GM23338 (cell line): ENCODE measurements at regions not wholly inside any gene's neighbourhood (a gene's known extent, or its start where the extent isn't known, plus 50 kb on each side); places are given as distances from the start of the nearest gene placed in this dataset.

ENCODE experiments used
- ATAC-seq: fragments of 200-7000 bp; cut with Tn5 transposase; 3 replicates; pipeline ENCODE4 v1.9.1; 2020
- DNase-seq: peaks from one replicate; pipeline ENCODE4 v3.0.0-alpha.2; 2015; ENCODE audit warnings: low spot score
- H2AFZ ChIP-seq: fragments of 200-600 bp; sonication (generic); 2 replicates; pipeline ENCODE4 v1.8.0; 2016; ENCODE audit warnings: antibody characterized with exemption, mild to moderate bottlenecking, moderate library complexity
- H3F3A ChIP-seq: fragments of 200-600 bp; sonication (generic); replicated peaks from 2 replicates; pipeline ENCODE4 v1.8.0; 2017; ENCODE audit warnings: antibody characterized with exemption, mixed run types, low read depth
- H3K27ac ChIP-seq: fragments of 200-600 bp; sonication (generic); 2 replicates; pipeline ENCODE4 v1.6.1; 2016; ENCODE audit warnings: low read depth
- H3K27me3 ChIP-seq: fragments of 200-600 bp; sonication (generic); 2 replicates; pipeline ENCODE4 v1.8.0; 2016; ENCODE audit warnings: mild to moderate bottlenecking, mixed run types, moderate library complexity; ENCODE audit not compliant: insufficient read depth
- H3K36me3 ChIP-seq: fragments of 200-600 bp; sonication (generic); 2 replicates; pipeline ENCODE4 v1.8.0; 2016; ENCODE audit warnings: mild to moderate bottlenecking; ENCODE audit not compliant: insufficient read depth
- H3K4me1 ChIP-seq: fragments of 200-600 bp; sonication (generic); 2 replicates; pipeline ENCODE4 v1.8.0; 2016; ENCODE audit warnings: mild to moderate bottlenecking, moderate library complexity; ENCODE audit not compliant: insufficient read depth
- H3K4me2 ChIP-seq: fragments of 200-600 bp; sonication (generic); 2 replicates; pipeline ENCODE4 v1.7.1; 2017; ENCODE audit warnings: mixed run types
- H3K4me3 ChIP-seq: fragments of 200-600 bp; sonication (generic); 2 replicates; pipeline ENCODE4 v1.6.1; 2016; ENCODE audit warnings: mixed run types
- H3K79me2 ChIP-seq: fragments of 200-600 bp; sonication (generic); replicated peaks from 2 replicates; pipeline ENCODE4 v1.8.0; 2017; ENCODE audit warnings: mild to moderate bottlenecking; ENCODE audit not compliant: insufficient read depth
- H3K9me2 ChIP-seq: fragments of 200-600 bp; sonication (generic); 2 replicates; pipeline ENCODE4 v1.8.0; 2017; ENCODE audit not compliant: insufficient read depth
- H4K20me1 ChIP-seq: fragments of 200-600 bp; sonication (generic); replicated peaks from 2 replicates; pipeline ENCODE4 v1.8.0; 2017; ENCODE audit warnings: mild to moderate bottlenecking; ENCODE audit not compliant: insufficient read depth
- H3K27ac Mint-ChIP-seq: 2 replicates; pipeline ENCODE4 v1.8.0; 2020; ENCODE audit warnings: inconsistent platforms, mild to moderate bottlenecking, moderate library complexity, mixed read lengths
- H3K27me3 Mint-ChIP-seq: 3 replicates; pipeline ENCODE4 v1.8.0; 2022; ENCODE audit warnings: low read depth, mild to moderate bottlenecking, moderate library complexity, mixed read lengths, inconsistent platforms; ENCODE audit not compliant: insufficient read depth, poor library complexity
- H3K36me3 Mint-ChIP-seq: 3 replicates; pipeline ENCODE4 v1.8.0; 2021; ENCODE audit warnings: low read depth, mild to moderate bottlenecking, inconsistent platforms, moderate library complexity, mixed read lengths
- H3K4me1 Mint-ChIP-seq: 3 replicates; pipeline ENCODE4 v1.8.0; 2020; ENCODE audit warnings: mild to moderate bottlenecking, inconsistent platforms, mixed read lengths
- H3K4me3 Mint-ChIP-seq: 3 replicates; pipeline ENCODE4 v1.8.0; 2021; ENCODE audit warnings: moderate library complexity, mild to moderate bottlenecking, inconsistent platforms, mixed read lengths
- H3K9me3 Mint-ChIP-seq: 3 replicates; pipeline ENCODE4 v1.8.0; 2020; ENCODE audit warnings: moderate library complexity, mild to moderate bottlenecking, inconsistent platforms, mixed read lengths
- CREB1 ChIP-seq: fragments of 250-450 bp; sonication (Bioruptor Pico); IDR thresholded peaks from 2 replicates; pipeline ENCODE4 v1.5.0; 2020; ENCODE audit warnings: low read depth, mild to moderate bottlenecking, moderate library complexity
- ETS1 ChIP-seq: IDR thresholded peaks from 2 replicates; pipeline ENCODE4 v1.6.1; 2016; ENCODE audit warnings: antibody characterized with exemption
- EZH2 ChIP-seq: fragments of 200-600 bp; sonication (generic); IDR thresholded peaks from one replicate; pipeline ENCODE4 v1.8.0; 2017; ENCODE audit warnings: antibody characterized with exemption, mild to moderate bottlenecking, low read depth; ENCODE audit not compliant: unreplicated experiment
- EZH2phosphoT487 ChIP-seq: fragments of 200-600 bp; sonication (generic); IDR thresholded peaks from one replicate; pipeline ENCODE4 v1.8.1; 2018; ENCODE audit warnings: antibody characterized with exemption; ENCODE audit not compliant: unreplicated experiment
- JUNB ChIP-seq: IDR thresholded peaks from one replicate; pipeline ENCODE4 v1.6.1; 2016; ENCODE audit warnings: antibody characterized with exemption; ENCODE audit not compliant: unreplicated experiment
- NANOG ChIP-seq: IDR thresholded peaks from 2 replicates; pipeline ENCODE4 v1.6.1; 2016; ENCODE audit warnings: antibody characterized with exemption, borderline replicate concordance
- POLR2AphosphoS5 ChIP-seq: IDR thresholded peaks from 2 replicates; pipeline ENCODE4 v1.6.1; 2016; ENCODE audit warnings: antibody characterized with exemption, low read depth
- REST ChIP-seq: IDR thresholded peaks from one replicate; pipeline ENCODE4 v1.6.1; 2018; ENCODE audit warnings: antibody characterized with exemption; ENCODE audit not compliant: unreplicated experiment
- STAT1 ChIP-seq: IDR thresholded peaks from one replicate; pipeline ENCODE4 v1.6.1; 2016; ENCODE audit warnings: antibody characterized with exemption; ENCODE audit not compliant: unreplicated experiment
- ZNF331 ChIP-seq: fragments of 250-450 bp; sonication (Bioruptor Pico); IDR thresholded peaks from 2 replicates; pipeline ENCODE4 v1.5.0; 2020; ENCODE audit warnings: low read depth, mild to moderate bottlenecking, moderate library complexity
- TF ChIP-seq, protein P1 (sequence below), 2 experiments: fragments of 200-600 bp in 1 of 2; sonication (generic) in 1 of 2; conservative IDR thresholded peaks; 2 replicates each; pipeline versions ENCODE4 v1.5.1 to v1.6.1; 2016 to 2017; ENCODE audit warnings: antibody characterized with exemption in 2 of 2, low read depth in 2 of 2, mild to moderate bottlenecking in 2 of 2, moderate library complexity in 1 of 2

DNA sequence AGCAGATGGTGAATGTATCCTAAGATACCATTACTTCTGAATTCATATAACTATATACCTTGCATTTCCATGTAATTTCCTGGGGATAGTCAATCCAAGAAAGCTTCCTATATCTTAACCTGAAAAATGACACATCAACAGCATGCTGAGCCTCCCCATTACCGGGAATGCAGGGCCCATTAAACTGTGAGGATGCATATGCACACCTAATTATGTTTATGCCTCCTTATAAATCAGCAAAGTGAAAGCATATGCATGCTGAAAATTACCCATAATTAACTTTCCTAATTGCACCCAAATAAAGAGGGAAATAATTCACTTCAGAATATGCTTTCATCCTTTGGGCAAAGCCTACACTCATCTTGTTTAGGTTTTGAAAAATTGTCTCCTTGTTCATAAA lies 663.0 kb downstream of the KCNA4 start:
- no peaks in the 10 kb centered on the region for H3K79me2 ChIP-seq
- no peak overlapping the region for H2AFZ ChIP-seq
- Mint-ChIP-seq H3K27ac (no peak overlapping the region), H3K4me3 (no peak overlapping the region), H3K36me3 (no peaks in the 10 kb centered on the region), H3K9me3 (peaks cover 7% of the 10 kb centered on the region; the same call in 2 of the 3 replicates), H3K27me3 (no peaks in the 10 kb centered on the region), H3K4me1 (peaks cover 31% of the 10 kb centered on the region)
- no peaks in the 10 kb centered on the region for H3K36me3 ChIP-seq
- TF ChIP-seq CREB1 (no peak), NANOG (no peak), POLR2AphosphoS5 (no peak), EZH2 (no peak), STAT1 (no peak), REST (no peak), ZNF331 (CRISPR knock-in tag) (no peak), EZH2phosphoT487 (no peak)
- TF ChIP-seq, protein P1, sequence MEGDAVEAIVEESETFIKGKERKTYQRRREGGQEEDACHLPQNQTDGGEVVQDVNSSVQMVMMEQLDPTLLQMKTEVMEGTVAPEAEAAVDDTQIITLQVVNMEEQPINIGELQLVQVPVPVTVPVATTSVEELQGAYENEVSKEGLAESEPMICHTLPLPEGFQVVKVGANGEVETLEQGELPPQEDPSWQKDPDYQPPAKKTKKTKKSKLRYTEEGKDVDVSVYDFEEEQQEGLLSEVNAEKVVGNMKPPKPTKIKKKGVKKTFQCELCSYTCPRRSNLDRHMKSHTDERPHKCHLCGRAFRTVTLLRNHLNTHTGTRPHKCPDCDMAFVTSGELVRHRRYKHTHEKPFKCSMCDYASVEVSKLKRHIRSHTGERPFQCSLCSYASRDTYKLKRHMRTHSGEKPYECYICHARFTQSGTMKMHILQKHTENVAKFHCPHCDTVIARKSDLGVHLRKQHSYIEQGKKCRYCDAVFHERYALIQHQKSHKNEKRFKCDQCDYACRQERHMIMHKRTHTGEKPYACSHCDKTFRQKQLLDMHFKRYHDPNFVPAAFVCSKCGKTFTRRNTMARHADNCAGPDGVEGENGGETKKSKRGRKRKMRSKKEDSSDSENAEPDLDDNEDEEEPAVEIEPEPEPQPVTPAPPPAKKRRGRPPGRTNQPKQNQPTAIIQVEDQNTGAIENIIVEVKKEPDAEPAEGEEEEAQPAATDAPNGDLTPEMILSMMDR (conservative IDR thresholded peaks at IDR 0.05; ENCODE audit: low read depth in 2 of 2), result no peak
- H3K27me3 ChIP-seq, result no peaks in the 10 kb centered on the region
- no peaks in the 10 kb centered on the region for H4K20me1 ChIP-seq
- no peak for ATAC-seq
- H3K27ac ChIP-seq, result no peak overlapping the region
- DNase-seq, result no peak
- H3K9me2 ChIP-seq, result no peaks in the 10 kb centered on the region
- no peak overlapping the region for H3K4me3 ChIP-seq
- no peaks in the 10 kb centered on the region for H3F3A ChIP-seq
- H3K4me1 ChIP-seq, result peaks cover 30% of the 10 kb centered on the region
- no peak overlapping the region for H3K4me2 ChIP-seq

DNA sequence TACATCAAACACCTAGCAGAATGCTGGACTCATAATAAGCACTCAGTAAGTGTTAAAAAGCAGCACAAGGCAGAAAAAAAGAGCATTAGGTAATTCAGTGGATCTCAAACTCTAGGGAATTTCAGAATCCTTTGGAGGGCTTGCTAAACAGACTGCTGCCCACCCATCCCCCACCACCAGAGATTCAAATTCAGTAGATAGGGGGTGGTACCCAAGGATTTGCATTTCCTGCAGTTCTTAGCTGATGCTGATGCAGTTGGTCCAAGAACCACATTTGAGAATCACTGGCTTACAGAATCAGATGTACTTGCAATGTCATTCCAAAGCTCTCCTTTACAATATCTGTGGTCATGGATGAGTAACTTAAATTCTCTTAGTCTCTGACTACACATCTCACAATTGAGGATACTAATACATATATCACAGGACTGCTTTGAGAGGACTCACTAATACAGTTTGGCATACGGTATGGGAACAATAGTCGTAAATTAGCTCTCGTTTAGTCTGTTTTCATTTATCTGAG lies 664.5 kb downstream of the KCNA4 start:
- Mint-ChIP-seq H3K4me3 (no peak overlapping the region; the same call in 2 of the 3 replicates), H3K4me1 (peaks cover 31% of the 10 kb centered on the region), H3K27me3 (no peaks in the 10 kb centered on the region), H3K9me3 (peaks cover 7% of the 10 kb centered on the region; the same call in 2 of the 3 replicates), H3K27ac (no peak overlapping the region), H3K36me3 (no peaks in the 10 kb centered on the region)
- no peak overlapping the region for H3K4me3 ChIP-seq
- DNase-seq (peak; percentile 68), ATAC-seq (peak; percentile 60)
- H3K27me3 ChIP-seq, result no peaks in the 10 kb centered on the region
- H2AFZ ChIP-seq, result no peak overlapping the region
- H3K4me1 ChIP-seq, result peaks cover 30% of the 10 kb centered on the region
- no peaks in the 10 kb centered on the region for H3K79me2 ChIP-seq
- H3K4me2 ChIP-seq, result peak overlapping the region; percentile 55
- H3F3A ChIP-seq, result no peaks in the 10 kb centered on the region
- H4K20me1 ChIP-seq, result no peaks in the 10 kb centered on the region
- no peaks in the 10 kb centered on the region for H3K9me2 ChIP-seq
- H3K36me3 ChIP-seq, result no peaks in the 10 kb centered on the region
- H3K27ac ChIP-seq, result no peak overlapping the region
- TF ChIP-seq JUNB (no peak), REST (no peak), CREB1 (no peak), ETS1 (no peak), STAT1 (no peak), NANOG (no peak)
